ENCODE measurements at regions not wholly inside any gene's neighbourhood (a gene's known extent, or its start where the extent isn't known, plus 50 kb on each side); places are given as distances from the start of the nearest gene placed in this dataset.

- H3K36me3 Mint-ChIP-seq: no peaks in the 10 kb centered on the region
- H3K4me1 Mint-ChIP-seq (ENCODE audit: low read depth in 2 of 2): peaks cover 0 to 3% of the 10 kb centered on the region in 2 donors
- H3K27ac Mint-ChIP-seq: no peak overlapping the region
- H3K4me3 Mint-ChIP-seq: no peak overlapping the region
- H3K9me3 Mint-ChIP-seq: no peaks in the 10 kb centered on the region
- no peaks in the 10 kb centered on the region for H3K27me3 Mint-ChIP-seq
- DNase-seq (ENCODE audit: low spot score) (no peak), ATAC-seq (peak in 1 of 2 donors; percentile 67)
These were observed 1707.6 kb upstream of the SLC10A2 start for GRCh38 chr13:104773775-104774174.

- H3K27me3 Mint-ChIP-seq: no peaks in the 10 kb centered on the region
- H3K9me3 Mint-ChIP-seq: no peaks in the 10 kb centered on the region
- H3K36me3 Mint-ChIP-seq: no peaks in the 10 kb centered on the region
- no peak for ATAC-seq
- no peak overlapping the region for H3K4me3 Mint-ChIP-seq
- H3K4me1 Mint-ChIP-seq (ENCODE audit: low read depth in 2 of 2): peaks cover 0 to 3% of the 10 kb centered on the region in 2 donors
- H3K27ac Mint-ChIP-seq: no peak overlapping the region
- DNase-seq (ENCODE audit: low spot score): no peak
These were observed 1703.3 kb upstream of the SLC10A2 start for GRCh38 chr13:104769545-104769944.

- ATAC-seq (no peak), DNase-seq (ENCODE audit: low spot score) (no peak)
- Mint-ChIP-seq H3K9me3 (no peaks in the 10 kb centered on the region), H3K27ac (no peak overlapping the region), H3K27me3 (peaks cover 0 to 3% of the 10 kb centered on the region in 2 donors), H3K4me1 (ENCODE audit: low read depth in 2 of 2) (peaks cover 0 to 2% of the 10 kb centered on the region in 2 donors), H3K36me3 (no peaks in the 10 kb centered on the region), H3K4me3 (no peak overlapping the region)
These were observed 1700.1 kb upstream of the SLC10A2 start for GRCh38 chr13:104766319-104766718.

GRCh38 chr13:104764600-104764999, 1698.4 kb upstream of the SLC10A2 start:
- Mint-ChIP-seq H3K27ac (no peak overlapping the region), H3K4me3 (no peak overlapping the region), H3K36me3 (no peaks in the 10 kb centered on the region), H3K4me1 (ENCODE audit: low read depth in 2 of 2) (peaks cover 0 to 3% of the 10 kb centered on the region in 2 donors), H3K9me3 (no peaks in the 10 kb centered on the region), H3K27me3 (peaks cover 0 to 4% of the 10 kb centered on the region in 2 donors)
- no peak for DNase-seq (ENCODE audit: low spot score)
- no peak for ATAC-seq

- no peaks in the 10 kb centered on the region for H3K9me3 Mint-ChIP-seq
- no peak overlapping the region for H3K27ac Mint-ChIP-seq
- DNase-seq (ENCODE audit: low spot score): no peak
- no peak for ATAC-seq
- H3K27me3 Mint-ChIP-seq: peaks cover 0 to 4% of the 10 kb centered on the region in 2 donors
- H3K4me3 Mint-ChIP-seq: no peak overlapping the region
- H3K4me1 Mint-ChIP-seq (ENCODE audit: low read depth in 2 of 2): peaks cover 0 to 3% of the 10 kb centered on the region in 2 donors
- no peaks in the 10 kb centered on the region for H3K36me3 Mint-ChIP-seq
These were observed 1692.9 kb upstream of the SLC10A2 start for GRCh38 chr13:104759069-104759468.

- H3K4me3 Mint-ChIP-seq: no peak overlapping the region
- peaks cover 0 to 3% of the 10 kb centered on the region in 2 donors for H3K4me1 Mint-ChIP-seq (ENCODE audit: low read depth in 2 of 2)
- ATAC-seq: no peak
- H3K27me3 Mint-ChIP-seq: peaks cover 0 to 4% of the 10 kb centered on the region in 2 donors
- DNase-seq (ENCODE audit: low spot score): no peak
- no peak overlapping the region for H3K27ac Mint-ChIP-seq
- H3K9me3 Mint-ChIP-seq: no peaks in the 10 kb centered on the region
- H3K36me3 Mint-ChIP-seq: no peaks in the 10 kb centered on the region
These were observed 1691.5 kb upstream of the SLC10A2 start for GRCh38 chr13:104757712-104758111.

- no peaks in the 10 kb centered on the region for H3K27me3 Mint-ChIP-seq
- ATAC-seq (no peak), DNase-seq (ENCODE audit: low spot score) (no peak)
- H3K4me3 Mint-ChIP-seq: no peak overlapping the region
- H3K9me3 Mint-ChIP-seq: peaks cover 3% of the 10 kb centered on the region
- H3K27ac Mint-ChIP-seq: no peak overlapping the region
- H3K4me1 Mint-ChIP-seq (ENCODE audit: low read depth in 2 of 2): no peaks in the 10 kb centered on the region
- H3K36me3 Mint-ChIP-seq: no peaks in the 10 kb centered on the region
These were observed 1684.2 kb upstream of the SLC10A2 start for GRCh38 chr13:104750377-104750776.

- H3K27ac Mint-ChIP-seq: no peak overlapping the region
- no peak overlapping the region for H3K4me3 Mint-ChIP-seq
- no peaks in the 10 kb centered on the region for H3K36me3 Mint-ChIP-seq
- ATAC-seq (no peak), DNase-seq (ENCODE audit: low spot score) (no peak)
- no peaks in the 10 kb centered on the region for H3K9me3 Mint-ChIP-seq
- no peaks in the 10 kb centered on the region for H3K4me1 Mint-ChIP-seq (ENCODE audit: low read depth in 2 of 2)
- H3K27me3 Mint-ChIP-seq: peaks cover 0 to 2% of the 10 kb centered on the region in 2 donors
These were observed 1674.5 kb upstream of the SLC10A2 start for GRCh38 chr13:104740641-104741222.

GRCh38 chr13:104737713-104738112, 1671.5 kb upstream of the SLC10A2 start:
- ATAC-seq: no peak
- peaks cover 1% of the 10 kb centered on the region for H3K9me3 Mint-ChIP-seq
- H3K4me3 Mint-ChIP-seq: no peak overlapping the region
- no peak overlapping the region for H3K27ac Mint-ChIP-seq
- no peaks in the 10 kb centered on the region for H3K4me1 Mint-ChIP-seq (ENCODE audit: low read depth in 2 of 2)
- DNase-seq (ENCODE audit: low spot score): no peak
- no peaks in the 10 kb centered on the region for H3K36me3 Mint-ChIP-seq
- H3K27me3 Mint-ChIP-seq: peaks cover 0 to 2% of the 10 kb centered on the region in 2 donors

- no peak for DNase-seq (ENCODE audit: low spot score)
- ATAC-seq: no peak
- no peak overlapping the region for H3K4me3 Mint-ChIP-seq
- H3K9me3 Mint-ChIP-seq: peaks cover 5% of the 10 kb centered on the region
- H3K36me3 Mint-ChIP-seq: no peaks in the 10 kb centered on the region
- H3K27me3 Mint-ChIP-seq: peaks cover 0 to 2% of the 10 kb centered on the region in 2 donors
- H3K4me1 Mint-ChIP-seq (ENCODE audit: low read depth in 2 of 2): no peaks in the 10 kb centered on the region
- no peak overlapping the region for H3K27ac Mint-ChIP-seq
These were observed 1667.2 kb upstream of the SLC10A2 start for GRCh38 chr13:104733427-104733826.

GRCh38 chr13:104715111-104715510, 1648.9 kb upstream of the SLC10A2 start:
- Mint-ChIP-seq H3K36me3 (no peaks in the 10 kb centered on the region), H3K27ac (no peak overlapping the region)
- no peak for ATAC-seq

GRCh38 chr13:104705031-104705750, 1639.0 kb upstream of the SLC10A2 start:
- ATAC-seq (no peak), DNase-seq (ENCODE audit: low spot score) (no peak)
- Mint-ChIP-seq H3K4me1 (ENCODE audit: low read depth in 2 of 2) (no peaks in the 10 kb centered on the region), H3K4me3 (no peak overlapping the region), H3K27ac (no peak overlapping the region), H3K27me3 (no peaks in the 10 kb centered on the region), H3K36me3 (no peaks in the 10 kb centered on the region), H3K9me3 (peaks cover 3% of the 10 kb centered on the region)

More at GRCh38 chr13:104715111-104715510, 1648.9 kb upstream of the SLC10A2 start:
- Mint-ChIP-seq H3K4me3 (no peak overlapping the region), H3K27me3 (no peaks in the 10 kb centered on the region), H3K9me3 (peaks cover 7% of the 10 kb centered on the region), H3K4me1 (ENCODE audit: low read depth in 2 of 2) (no peaks in the 10 kb centered on the region)
- no peak for DNase-seq (ENCODE audit: low spot score)

- H3K4me1 Mint-ChIP-seq (ENCODE audit: low read depth in 2 of 2): no peaks in the 10 kb centered on the region
- no peaks in the 10 kb centered on the region for H3K36me3 Mint-ChIP-seq
- ATAC-seq: no peak
- no peak for DNase-seq (ENCODE audit: low spot score)
- H3K27ac Mint-ChIP-seq: no peak overlapping the region
- H3K9me3 Mint-ChIP-seq: peaks cover 3% of the 10 kb centered on the region
- no peaks in the 10 kb centered on the region for H3K27me3 Mint-ChIP-seq
- no peak overlapping the region for H3K4me3 Mint-ChIP-seq
These were observed 1635.4 kb upstream of the SLC10A2 start for GRCh38 chr13:104701591-104701990.

- Mint-ChIP-seq H3K27ac (no peak overlapping the region), H3K27me3 (no peaks in the 10 kb centered on the region), H3K4me3 (no peak overlapping the region), H3K9me3 (no peaks in the 10 kb centered on the region), H3K4me1 (ENCODE audit: low read depth in 2 of 2) (no peaks in the 10 kb centered on the region), H3K36me3 (no peaks in the 10 kb centered on the region)
- DNase-seq (ENCODE audit: low spot score) (no peak), ATAC-seq (no peak)
These were observed 1628.2 kb upstream of the SLC10A2 start for GRCh38 chr13:104694397-104694796.
